Stimulated activated CD8-positive, alpha-beta memory T cell treated with anti-CD3 and anti-CD28 coated beads, Interleukin-2, amount 100 ng/mL, for 48 hours (primary cell): ENCODE measurements at regions not wholly inside any gene's neighbourhood (a gene's known extent, or its start where the extent isn't known, plus 50 kb on each side); places are given as distances from the start of the nearest gene placed in this dataset.

Experiments
- DNase-seq, 2 donors: peaks; one replicate each; pipeline ENCODE4 v3.0.0-alpha.2; 2020; ENCODE audit warnings: low read depth in 2 of 2

DNA sequence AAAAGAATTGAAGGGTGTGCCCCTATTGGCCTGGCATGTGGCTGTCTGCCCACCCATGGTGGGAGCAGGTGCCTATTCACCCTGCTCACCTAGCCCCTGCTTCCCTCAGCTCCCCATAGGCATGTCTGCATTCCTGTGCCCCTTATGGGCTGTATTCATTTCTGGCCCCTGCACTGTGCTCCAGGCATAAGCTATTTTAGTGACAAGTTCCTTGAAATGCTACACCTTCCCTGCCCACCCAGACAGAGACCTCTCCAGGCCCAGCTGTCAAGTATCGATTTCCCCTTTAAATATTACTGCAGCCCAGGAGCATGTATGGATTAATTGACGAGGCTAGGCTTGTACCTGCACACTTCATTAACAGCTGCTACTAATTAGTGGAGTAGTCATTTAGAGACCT, 235.4 kb downstream of the RPS24 start:
- no peak for DNase-seq

DNA sequence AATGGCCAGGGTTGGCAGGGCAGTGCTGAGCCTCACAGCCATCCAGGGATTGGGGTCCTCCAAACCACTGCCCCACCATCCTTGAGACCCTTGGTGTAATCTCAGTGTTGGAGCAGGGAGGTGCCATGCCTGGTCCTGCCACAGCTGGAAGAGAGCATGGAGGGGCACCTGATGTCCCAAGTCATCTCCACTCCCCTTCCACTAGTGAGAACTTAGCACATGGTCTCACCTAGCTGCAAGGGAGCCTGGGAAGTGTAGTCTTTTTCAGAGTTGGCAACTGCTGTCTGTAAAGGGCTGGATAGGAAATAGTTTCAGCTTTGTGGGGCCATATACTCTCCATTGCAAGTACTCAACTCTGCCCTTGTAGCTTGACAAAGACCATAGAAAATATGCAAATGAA, 238.7 kb downstream of the RPS24 start:
- DNase-seq: no peak

- no peak for DNase-seq
Measured at GRCh38 chr10:78274491-78274890, 240.8 kb downstream of the RPS24 start.

DNA sequence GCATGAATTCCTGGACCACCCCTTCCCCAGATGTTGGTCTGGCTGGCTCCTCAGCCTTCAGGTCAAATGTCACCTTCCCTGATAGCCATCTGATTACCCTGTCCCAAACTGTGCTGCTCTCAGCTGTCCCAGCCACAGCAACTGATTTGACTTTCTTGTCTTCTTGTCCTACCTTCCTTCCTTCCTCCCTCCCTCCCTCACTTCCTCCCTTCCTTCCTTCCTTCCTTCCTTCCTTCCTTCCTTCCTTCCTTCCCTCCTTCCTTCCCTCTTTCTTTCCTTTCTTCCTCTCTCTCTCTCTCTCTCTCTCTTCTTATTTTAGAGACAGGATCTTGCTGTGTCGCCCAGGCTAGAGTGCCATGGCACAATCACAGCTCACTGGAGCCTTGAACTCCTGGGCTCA, 242.5 kb downstream of the RPS24 start:
- no peak for DNase-seq

- no peak for DNase-seq
Measured at GRCh38 chr10:78277314-78278057, 243.8 kb downstream of the RPS24 start.

DNA sequence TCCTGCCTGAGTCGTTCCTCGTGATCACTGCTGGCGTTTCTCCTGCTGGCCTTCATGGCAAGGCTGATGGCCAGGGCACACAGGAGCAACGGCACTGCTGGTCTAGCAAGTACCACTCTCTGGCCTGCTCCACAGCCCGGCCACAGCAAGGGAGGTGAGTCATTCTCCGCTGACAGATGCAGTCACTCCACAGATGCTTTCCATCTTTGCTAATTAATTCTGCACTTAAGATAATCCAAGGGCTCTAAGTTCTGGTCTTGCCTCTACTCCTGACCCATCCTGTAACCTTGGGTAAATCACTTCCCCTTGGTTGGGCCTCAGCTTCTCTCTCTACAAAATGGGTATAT, 244.4 kb downstream of the RPS24 start:
- DNase-seq: no peak

DNA sequence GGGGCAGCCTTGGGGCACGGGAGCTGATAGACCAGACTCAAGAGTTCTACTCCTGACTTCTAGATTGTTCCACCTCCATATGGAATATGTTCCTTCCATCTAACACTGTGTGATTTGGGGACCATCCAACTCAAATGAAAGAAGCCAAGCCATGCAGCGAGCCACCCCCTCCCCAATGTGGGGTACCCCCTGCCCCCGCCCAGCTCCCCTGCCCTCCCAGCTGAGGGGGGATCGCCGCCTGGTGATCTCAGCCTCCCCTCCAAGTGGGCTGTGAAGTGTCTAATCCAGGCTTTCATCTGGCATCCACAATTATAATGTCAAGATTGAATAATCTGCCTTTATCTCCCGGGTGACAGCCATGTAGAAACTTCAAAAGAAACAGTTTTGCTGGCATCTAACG, 246.1 kb downstream of the RPS24 start:
- no peak for DNase-seq

DNA sequence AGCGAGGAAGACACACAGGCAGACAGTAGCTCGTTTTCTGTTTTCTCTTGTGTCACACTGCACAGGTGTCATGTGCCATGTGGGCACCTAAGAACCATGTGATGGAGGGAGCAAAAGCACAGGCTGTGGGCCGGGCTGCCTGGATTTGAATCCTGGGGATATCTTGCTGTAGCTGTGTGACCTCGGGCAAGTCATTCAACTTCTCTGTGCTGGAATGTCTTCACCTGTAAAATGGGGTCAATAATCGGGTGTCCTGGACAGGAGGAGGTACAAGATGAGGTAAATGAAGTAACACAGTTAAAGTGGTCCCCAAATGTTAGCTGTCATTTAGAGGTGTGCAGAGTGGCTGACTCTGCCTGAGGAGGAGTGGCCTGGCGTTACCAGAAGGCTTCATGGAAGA, 246.9 kb downstream of the RPS24 start:
- DNase-seq: no peak

- DNase-seq: no peak
Measured at GRCh38 chr10:78281627-78282026, 248.0 kb downstream of the RPS24 start.

- DNase-seq: no peak
Measured at GRCh38 chr10:78283069-78283682, 249.5 kb downstream of the RPS24 start.

DNA sequence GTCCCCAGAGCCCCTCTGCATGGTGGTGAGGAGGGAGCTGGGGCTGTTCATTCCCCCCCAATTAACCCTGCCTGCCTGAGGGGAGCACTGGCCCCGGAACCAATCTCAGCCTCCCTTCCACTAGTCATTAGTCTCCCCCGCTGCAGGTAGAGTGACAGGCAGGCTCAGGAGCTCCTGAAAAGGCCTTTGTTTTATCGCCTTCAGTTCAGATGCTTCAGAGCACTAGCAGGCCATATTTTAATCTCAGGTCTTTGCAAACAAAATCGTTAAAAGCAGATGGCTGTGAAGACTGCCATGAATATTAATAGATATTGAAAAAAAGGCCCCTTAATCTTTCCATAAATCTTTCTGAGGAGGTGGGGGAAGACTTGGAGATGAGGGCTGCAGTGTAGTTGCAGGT, 250.7 kb downstream of the RPS24 start:
- no peak for DNase-seq

- DNase-seq: no peak
Measured at GRCh38 chr10:78285226-78285625, 251.6 kb downstream of the RPS24 start.

DNA sequence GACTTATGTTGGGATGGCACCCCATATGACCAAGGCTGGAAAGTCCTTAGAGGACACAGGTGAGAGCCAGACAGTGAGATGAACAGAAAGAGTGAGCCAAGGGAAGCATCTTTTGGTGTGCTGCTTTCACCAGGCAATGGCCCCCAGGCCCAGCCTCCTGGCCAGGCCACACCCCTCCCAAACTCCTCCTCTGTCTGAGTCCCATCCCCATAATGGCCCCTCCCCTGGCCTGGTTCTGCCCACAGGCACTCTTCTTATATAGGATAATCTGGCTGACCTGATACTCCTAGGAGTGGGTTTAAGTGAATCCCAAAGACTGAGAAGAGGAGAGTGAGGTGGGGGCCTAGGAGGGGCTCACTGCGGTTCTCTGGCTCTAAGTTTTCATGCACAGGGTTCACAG, 252.5 kb downstream of the RPS24 start:
- no peak for DNase-seq

DNA sequence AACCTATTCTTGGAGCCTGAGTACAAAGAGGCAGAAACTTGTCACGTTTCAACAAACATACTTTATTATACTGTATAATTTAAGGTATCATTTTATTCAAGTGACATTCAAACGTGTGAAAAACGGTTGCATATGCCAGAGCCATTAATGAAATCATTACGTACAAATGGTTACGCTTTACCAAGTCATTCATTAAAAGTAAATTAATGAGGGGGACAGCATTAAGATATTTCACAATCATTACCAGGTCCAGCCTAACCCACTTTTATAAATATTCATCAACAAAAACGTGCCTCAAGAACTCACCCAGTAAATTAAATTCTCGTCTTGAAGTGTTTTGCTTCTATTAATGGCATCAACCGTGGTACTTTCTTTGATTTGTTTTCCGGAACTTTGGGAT, 253.0 kb downstream of the RPS24 start:
- DNase-seq: no peak

DNA sequence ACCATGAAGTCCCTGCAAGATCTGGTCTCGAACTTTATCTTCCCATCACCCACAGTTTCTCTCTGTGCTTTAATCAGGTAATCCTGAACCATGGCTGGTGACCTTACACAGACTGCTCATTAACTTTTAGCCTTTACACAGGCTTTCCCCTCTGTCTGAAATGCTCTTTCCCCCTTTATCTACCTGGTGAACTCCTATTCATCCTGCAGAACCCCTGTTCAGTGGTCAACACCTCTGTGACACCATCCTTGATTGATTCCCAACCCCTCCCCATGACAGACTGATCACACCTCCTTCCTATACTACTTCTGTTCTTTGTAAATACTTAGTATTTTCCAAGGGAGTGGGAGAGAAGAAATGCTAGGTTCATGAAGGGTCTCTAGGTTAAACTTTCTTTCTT, 254.0 kb downstream of the RPS24 start:
- DNase-seq: no peak

DNA sequence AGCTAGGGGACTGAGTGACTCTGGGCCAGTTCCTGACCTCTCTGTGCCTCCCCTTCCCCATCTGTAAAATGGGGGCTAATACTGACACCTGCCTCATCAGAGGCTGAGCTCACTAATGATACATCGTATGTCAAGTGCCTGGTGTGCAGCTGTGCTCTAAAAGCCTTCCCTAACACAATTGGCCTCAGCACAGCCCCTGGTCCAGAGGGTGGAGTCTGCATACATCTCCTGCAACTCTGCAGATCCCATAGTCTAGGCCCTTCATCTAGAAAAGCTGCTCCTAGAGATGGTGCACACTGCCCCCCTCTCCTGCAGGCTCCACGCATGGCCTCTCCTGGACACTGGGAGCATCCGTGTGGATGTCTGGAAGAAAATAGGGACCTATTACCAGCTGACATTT, 255.0 kb downstream of the RPS24 start:
- no peak for DNase-seq

- no peak for DNase-seq
Measured at GRCh38 chr10:78290131-78290750, 256.6 kb downstream of the RPS24 start.

GRCh38 chr10:78291722-78292121, 258.1 kb downstream of the RPS24 start:
- DNase-seq: no peak

DNA sequence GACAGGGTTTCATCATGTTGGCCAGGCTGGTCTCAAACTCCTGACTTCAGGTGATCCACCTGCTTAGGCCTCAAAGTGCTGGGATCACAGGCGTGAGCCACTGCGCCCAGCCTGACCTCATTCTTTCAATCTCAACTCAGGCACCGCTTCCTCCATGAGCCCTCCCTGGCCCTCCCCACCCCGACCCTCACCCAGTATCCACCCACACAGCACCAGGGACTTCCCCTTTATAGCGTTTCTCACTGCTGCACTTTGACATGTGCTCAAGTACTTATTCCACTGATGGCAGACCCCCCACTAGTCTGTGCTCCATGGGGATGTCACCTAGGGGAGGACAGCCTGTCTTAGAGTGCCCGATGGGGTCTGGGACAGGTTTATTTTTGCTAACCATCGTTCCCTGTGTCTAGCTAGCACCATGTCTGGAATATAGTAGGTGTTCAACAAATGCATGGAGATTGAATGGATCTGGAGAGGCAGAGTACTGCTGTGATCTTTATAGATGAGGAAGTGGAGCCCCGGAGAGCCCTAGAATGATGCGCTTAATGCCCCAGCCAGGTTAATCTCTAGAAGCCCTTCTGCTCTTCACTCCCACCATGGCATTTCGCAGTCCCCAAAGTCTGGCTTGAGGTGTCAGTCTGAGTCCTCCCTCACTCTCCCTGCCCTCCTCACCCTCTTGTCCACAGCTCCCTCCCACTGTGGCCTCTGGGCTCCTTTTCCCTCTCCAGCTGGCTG, 258.8 kb downstream of the RPS24 start:
- DNase-seq: no peak

- no peak for DNase-seq
Measured at GRCh38 chr10:78292982-78293865, 259.6 kb downstream of the RPS24 start.

DNA sequence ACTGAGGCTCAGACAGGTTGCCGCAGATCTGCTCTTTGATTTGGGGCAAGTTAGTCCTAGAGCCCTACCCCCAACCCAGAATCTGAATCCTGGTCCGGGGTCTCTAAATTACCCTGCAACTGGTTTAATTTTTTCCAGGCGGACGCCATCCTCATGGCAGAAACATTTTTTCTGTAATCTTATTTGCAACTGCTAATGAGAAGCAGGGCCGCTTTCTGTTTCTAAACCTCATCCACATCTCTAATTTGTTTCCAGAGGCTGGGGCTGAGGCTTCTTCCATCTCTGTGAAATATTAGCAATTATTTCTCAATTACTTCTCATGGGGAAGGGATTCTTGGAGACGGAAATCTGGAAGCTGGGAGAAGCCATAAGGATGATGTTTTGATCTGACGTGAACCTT, 261.6 kb downstream of the RPS24 start:
- no peak for DNase-seq

DNA sequence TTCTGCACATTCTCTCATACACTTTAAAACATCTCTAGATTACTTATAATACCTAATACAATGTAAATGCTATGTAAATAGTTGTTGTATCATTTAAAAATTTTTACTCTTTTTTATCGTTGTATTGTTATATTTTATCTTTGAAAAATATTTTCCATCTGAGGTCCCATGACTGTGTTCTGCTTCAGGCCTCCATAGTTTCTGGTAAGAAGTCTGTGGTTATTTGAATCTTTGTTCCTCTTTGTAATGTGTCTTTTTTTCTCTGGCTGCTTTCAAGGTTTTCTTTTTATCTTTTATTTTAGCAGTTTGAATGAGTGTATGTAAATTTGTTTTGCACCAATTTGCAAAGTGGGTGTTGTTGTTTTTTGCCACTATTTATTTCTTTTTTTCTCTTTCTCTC, 263.1 kb downstream of the RPS24 start:
- DNase-seq: no peak
